ENCODE measurements at regions not wholly inside any gene's neighbourhood (a gene's known extent, or its start where the extent isn't known, plus 50 kb on each side); places are given as distances from the start of the nearest gene placed in this dataset.
"Not testable (repeated sequence)": the region's sequence is repeated elsewhere in the genome, so short reads cannot be mapped to it uniquely, and the experiment has no call there.

GRCh38 chr2:132353380-132353779 is 63.2 kb upstream of the GPR39 start:
- not testable (repeated sequence) for H3K27ac ChIP-seq (ENCODE audit: insufficient read depth, low read depth, low read length, poor library complexity, severe bottlenecking); H3K9me3 ChIP-seq (ENCODE audit: control insufficient read depth, low read length); H3K4me1 ChIP-seq (ENCODE audit: control insufficient read depth, insufficient read depth, low read length); H3K36me3 ChIP-seq (ENCODE audit: control insufficient read depth, insufficient read depth, low read length); H3K27me3 ChIP-seq (ENCODE audit: control insufficient read depth, insufficient read depth, low read length, poor library complexity, severe bottlenecking)
- H3K4me3 ChIP-seq (ENCODE audit: insufficient read depth, low read depth, low read length), result peak overlapping the region; percentile 45
- WGBS, 2 experiments, result 1% methylated on average over 30 of the region's 32 CpGs

DNA sequence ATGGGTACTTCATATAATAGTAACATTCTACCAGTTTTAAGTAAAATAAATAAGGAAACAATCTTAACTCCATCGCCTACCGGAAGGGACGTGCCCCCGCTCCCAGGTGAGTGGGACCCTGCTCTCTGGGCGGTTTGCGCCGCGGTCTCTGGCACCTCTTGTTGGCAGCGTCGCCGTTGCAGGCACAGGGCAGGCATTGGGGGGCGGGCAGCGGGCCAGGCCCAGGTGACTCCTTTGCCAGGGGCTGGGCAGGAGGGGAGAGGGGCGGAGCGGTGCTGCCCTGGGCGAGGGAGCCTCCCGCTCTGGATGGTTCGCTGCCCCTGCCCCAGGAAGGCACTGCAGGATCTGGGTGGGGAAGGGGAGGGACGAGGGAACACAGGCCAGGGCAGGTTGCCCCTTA is 55.6 kb upstream of the GPR39 start:
- H3K9me3 ChIP-seq (ENCODE audit: control insufficient read depth, low read length); H3K27me3 ChIP-seq (ENCODE audit: control insufficient read depth, insufficient read depth, low read length, poor library complexity, severe bottlenecking); H3K36me3 ChIP-seq (ENCODE audit: control insufficient read depth, insufficient read depth, low read length); H3K27ac ChIP-seq (ENCODE audit: insufficient read depth, low read depth, low read length, poor library complexity, severe bottlenecking); H3K4me1 ChIP-seq (ENCODE audit: control insufficient read depth, insufficient read depth, low read length); H3K4me3 ChIP-seq (ENCODE audit: insufficient read depth, low read depth, low read length): not testable (repeated sequence)
- WGBS, 2 experiments, result 93% methylated on average over 19 of the region's 19 CpGs

DNA sequence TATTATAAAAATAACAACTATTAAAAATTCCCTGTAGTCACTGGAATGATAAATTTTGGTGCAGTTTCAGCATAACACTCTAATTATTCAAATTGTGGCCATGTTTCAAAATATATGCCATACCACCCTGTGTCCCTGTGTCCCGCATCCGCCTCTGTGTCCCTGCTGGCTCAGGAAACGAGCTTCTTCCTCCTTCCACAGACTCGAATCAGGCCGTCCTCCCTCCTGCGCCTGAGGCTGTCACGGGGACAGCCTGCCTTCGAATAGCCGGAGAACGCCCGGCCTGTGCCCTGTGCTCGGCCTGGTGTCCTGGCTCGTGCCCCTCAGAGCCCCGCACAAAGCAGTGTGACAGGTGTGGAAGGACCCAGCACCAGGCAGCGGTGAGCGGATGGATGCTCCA is 55.1 kb upstream of the GPR39 start:
- not testable (repeated sequence) for H3K9me3 ChIP-seq (ENCODE audit: control insufficient read depth, low read length); H3K27ac ChIP-seq (ENCODE audit: insufficient read depth, low read depth, low read length, poor library complexity, severe bottlenecking); H3K4me3 ChIP-seq (ENCODE audit: insufficient read depth, low read depth, low read length); H3K36me3 ChIP-seq (ENCODE audit: control insufficient read depth, insufficient read depth, low read length); H3K4me1 ChIP-seq (ENCODE audit: control insufficient read depth, insufficient read depth, low read length); H3K27me3 ChIP-seq (ENCODE audit: control insufficient read depth, insufficient read depth, low read length, poor library complexity, severe bottlenecking)
- WGBS, 2 experiments, result 78 to 87% methylated on average over 7 to 8 of the region's 16 CpGs

DNA sequence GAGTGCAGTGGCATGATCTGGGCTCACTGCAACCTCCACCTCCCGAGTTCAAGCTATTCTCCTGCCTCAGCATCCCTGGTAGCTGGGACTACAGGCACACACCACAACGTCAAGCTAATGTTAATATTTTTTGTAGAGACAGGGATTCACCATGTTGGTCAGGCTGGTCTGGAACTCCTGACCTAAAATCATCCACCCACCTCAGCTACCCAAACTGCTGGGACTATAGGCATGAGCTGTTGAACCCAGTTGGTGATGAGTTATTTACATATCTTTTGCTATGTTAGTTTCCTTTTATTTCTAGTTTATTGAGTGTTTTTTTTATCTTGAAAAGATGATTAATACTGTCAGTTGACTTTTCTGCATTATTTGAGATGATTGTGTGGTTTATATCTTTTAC is 53.3 kb upstream of the GPR39 start:
- not testable (repeated sequence) for H3K36me3 ChIP-seq (ENCODE audit: control insufficient read depth, insufficient read depth, low read length); H3K27me3 ChIP-seq (ENCODE audit: control insufficient read depth, insufficient read depth, low read length, poor library complexity, severe bottlenecking); H3K4me1 ChIP-seq (ENCODE audit: control insufficient read depth, insufficient read depth, low read length); H3K4me3 ChIP-seq (ENCODE audit: insufficient read depth, low read depth, low read length); H3K9me3 ChIP-seq (ENCODE audit: control insufficient read depth, low read length); H3K27ac ChIP-seq (ENCODE audit: insufficient read depth, low read depth, low read length, poor library complexity, severe bottlenecking)
- WGBS, 2 experiments, result 94 to 95% methylated on average over 2 of the region's 2 CpGs

GRCh38 chr2:132365963-132366362 is 50.6 kb upstream of the GPR39 start:
- not testable (repeated sequence) for H3K36me3 ChIP-seq (ENCODE audit: control insufficient read depth, insufficient read depth, low read length); H3K4me3 ChIP-seq (ENCODE audit: insufficient read depth, low read depth, low read length); H3K4me1 ChIP-seq (ENCODE audit: control insufficient read depth, insufficient read depth, low read length); H3K9me3 ChIP-seq (ENCODE audit: control insufficient read depth, low read length); H3K27me3 ChIP-seq (ENCODE audit: control insufficient read depth, insufficient read depth, low read length, poor library complexity, severe bottlenecking); H3K27ac ChIP-seq (ENCODE audit: insufficient read depth, low read depth, low read length, poor library complexity, severe bottlenecking)
- 83 to 89% methylated on average over 3 of the region's 3 CpGs for WGBS, 2 experiments

DNA sequence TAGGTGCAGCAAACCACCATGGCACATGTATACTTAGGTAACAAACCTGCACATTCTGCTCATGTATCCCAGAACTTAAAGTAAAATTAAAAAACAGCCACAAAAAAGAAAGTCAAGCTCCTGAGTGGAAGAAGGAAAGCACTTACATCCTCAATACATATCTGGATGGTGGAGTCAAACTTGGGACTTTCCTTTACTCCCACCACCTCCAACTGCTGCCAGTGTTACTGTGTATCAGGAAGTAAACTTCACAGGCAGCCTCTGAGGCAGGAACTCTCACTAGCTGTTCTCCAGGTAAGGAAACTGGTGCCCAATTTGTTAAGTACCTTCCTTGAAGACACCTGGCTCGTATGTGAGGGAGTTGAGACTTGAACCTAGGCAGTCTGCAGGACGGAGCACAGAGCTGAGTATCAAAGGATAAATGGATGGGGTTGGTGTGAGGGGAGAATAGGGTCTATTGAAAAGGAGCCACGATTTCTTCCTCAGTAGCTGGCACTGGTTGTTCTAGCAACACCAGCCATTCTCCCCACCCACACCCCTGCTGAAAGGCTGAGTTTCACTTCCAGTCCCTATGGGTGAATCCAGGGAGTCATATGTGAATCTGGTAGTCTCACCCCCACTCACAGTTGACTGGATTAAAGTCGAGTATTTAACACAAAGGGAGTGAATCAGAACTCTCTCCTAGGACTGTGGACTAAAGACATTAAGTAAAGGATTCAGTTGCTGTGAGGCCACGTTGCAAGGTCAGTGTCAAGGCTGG is 50.0 kb upstream of the GPR39 start:
- Histone ChIP-seq H3K4me1 (ENCODE audit: control insufficient read depth, insufficient read depth, low read length) (no peaks in the 10 kb centered on the region), H3K36me3 (ENCODE audit: control insufficient read depth, insufficient read depth, low read length) (no peaks in the 10 kb centered on the region), H3K27ac (ENCODE audit: insufficient read depth, low read depth, low read length, poor library complexity, severe bottlenecking) (no peak overlapping the region), H3K9me3 (ENCODE audit: control insufficient read depth, low read length) (no peaks in the 10 kb centered on the region), H3K4me3 (ENCODE audit: insufficient read depth, low read depth, low read length) (no peak overlapping the region), H3K27me3 (ENCODE audit: control insufficient read depth, insufficient read depth, low read length, poor library complexity, severe bottlenecking) (no peaks in the 10 kb centered on the region)
- 77 to 83% methylated on average over 5 of the region's 5 CpGs for WGBS, 2 experiments

Data from ectodermal cell (in vitro differentiated cells).